Uterus (tissue), 2 donors: ENCODE measurements at regions not wholly inside any gene's neighbourhood (a gene's known extent, or its start where the extent isn't known, plus 50 kb on each side); places are given as distances from the start of the nearest gene placed in this dataset.

Experiments used
- CTCF ChIP-seq, 4 experiments: fragments of 200-600 bp in 2 of 4; fragments of 450-650 bp in 2 of 4; sonication (generic) in 2 of 4; IDR thresholded peaks; one replicate each; pipeline ENCODE4 v1.5.1; 2016 to 2019; ENCODE audit warnings: antibody characterized with exemption in 4 of 4, mild to moderate bottlenecking in 2 of 4, moderate library complexity in 1 of 4
- POLR2A ChIP-seq, 2 donors: fragments of 450-650 bp; IDR thresholded peaks; one replicate each; pipeline ENCODE4 v1.6.1; 2016; ENCODE audit warnings: antibody characterized with exemption in 2 of 2, mild to moderate bottlenecking in 1 of 2, moderate library complexity in 1 of 2

GRCh38 chr6:14735956-14736486 is 509.8 kb upstream of the JARID2 start:
- TF ChIP-seq CTCF (IDR thresholded peaks at IDR 0.05): no peak
- TF ChIP-seq POLR2A (IDR thresholded peaks at IDR 0.05): no peak
